Peyer's patch (tissue), 4 donors: ENCODE measurements at regions not wholly inside any gene's neighbourhood (a gene's known extent, or its start where the extent isn't known, plus 50 kb on each side); places are given as distances from the start of the nearest gene placed in this dataset.

ENCODE experiments used
- DNase-seq, 3 donors: peaks; one replicate each; pipeline ENCODE4 v3.0.0-alpha.2; 2017 to 2019
- H3K27ac ChIP-seq, 4 donors: fragments of 200-600 bp; sonication (generic); one replicate each; pipeline ENCODE4 v1.5.1; 2016 to 2019
- H3K27me3 ChIP-seq, 2 donors: fragments of 200-600 bp; sonication (generic); one replicate each; pipeline ENCODE4 v1.5.1; 2019
- H3K36me3 ChIP-seq, 3 donors: fragments of 200-600 bp; sonication (generic); one replicate each; pipeline ENCODE4 v1.5.1; 2016 to 2019
- H3K4me1 ChIP-seq, 4 donors: fragments of 200-600 bp; sonication (generic); one replicate each; pipeline ENCODE4 v1.5.1; 2016 to 2019
- H3K4me3 ChIP-seq, 4 donors: fragments of 200-600 bp; sonication (generic); 1 replicate in 3 of 4; 2 replicates in 1 of 4; pipeline ENCODE4 v1.5.1; 2016 to 2019; ENCODE audit warnings: mild to moderate bottlenecking in 1 of 4
- H3K9me3 ChIP-seq, 4 donors: fragments of 200-600 bp; sonication (generic); one replicate each; pipeline ENCODE4 v1.5.1; 2016 to 2019; ENCODE audit warnings: mild to moderate bottlenecking in 1 of 4
- CTCF ChIP-seq, 6 experiments: fragments of 450-650 bp in 4 of 6; fragments of 200-600 bp in 2 of 6; sonication (generic) in 1 of 6; IDR thresholded peaks; one replicate each; pipeline ENCODE4 v1.5.1; 2017 to 2019; ENCODE audit warnings: antibody characterized with exemption in 6 of 6, mild to moderate bottlenecking in 3 of 6, moderate library complexity in 1 of 6
- POLR2A ChIP-seq, 2 donors: fragments of 450-650 bp; IDR thresholded peaks; one replicate each; pipeline ENCODE4 v1.5.1; 2017; ENCODE audit warnings: antibody characterized with exemption in 2 of 2, mild to moderate bottlenecking in 2 of 2, moderate library complexity in 2 of 2

GRCh38 chr1:164991763-164992314 lies 364.7 kb downstream of the LMX1A start:
- no peak for DNase-seq
- H3K27me3 ChIP-seq, result no peaks in the 10 kb centered on the region
- H3K36me3 ChIP-seq, result no peaks in the 10 kb centered on the region
- H3K27ac ChIP-seq, result no peak overlapping the region
- no peaks in the 10 kb centered on the region for H3K4me1 ChIP-seq
- TF ChIP-seq POLR2A (IDR thresholded peaks at IDR 0.05) (no peak), CTCF (IDR thresholded peaks at IDR 0.05) (no peak)
- H3K9me3 ChIP-seq, result no peaks in the 10 kb centered on the region
- no peak overlapping the region for H3K4me3 ChIP-seq

GRCh38 chr1:164983023-164983650 lies 373.4 kb downstream of the LMX1A start:
- no peaks in the 10 kb centered on the region for H3K4me1 ChIP-seq
- H3K36me3 ChIP-seq, result no peaks in the 10 kb centered on the region
- H3K27ac ChIP-seq, result no peak overlapping the region
- no peaks in the 10 kb centered on the region for H3K27me3 ChIP-seq
- H3K9me3 ChIP-seq, result no peaks in the 10 kb centered on the region
- TF ChIP-seq POLR2A (IDR thresholded peaks at IDR 0.05), result no peak
- no peak for TF ChIP-seq CTCF (IDR thresholded peaks at IDR 0.05)
- DNase-seq, result no peak
- no peak overlapping the region for H3K4me3 ChIP-seq

GRCh38 chr1:164982545-164982944 lies 374.0 kb downstream of the LMX1A start:
- no peak overlapping the region for H3K4me3 ChIP-seq
- no peaks in the 10 kb centered on the region for H3K9me3 ChIP-seq
- H3K36me3 ChIP-seq, result no peaks in the 10 kb centered on the region
- TF ChIP-seq CTCF (IDR thresholded peaks at IDR 0.05), result no peak
- TF ChIP-seq POLR2A (IDR thresholded peaks at IDR 0.05), result no peak
- no peak for DNase-seq
- H3K27me3 ChIP-seq, result no peaks in the 10 kb centered on the region
- H3K27ac ChIP-seq, result no peak overlapping the region
- no peaks in the 10 kb centered on the region for H3K4me1 ChIP-seq

GRCh38 chr1:164977561-164977960 lies 379.0 kb downstream of the LMX1A start:
- no peaks in the 10 kb centered on the region for H3K4me1 ChIP-seq
- no peaks in the 10 kb centered on the region for H3K36me3 ChIP-seq
- TF ChIP-seq CTCF (IDR thresholded peaks at IDR 0.05) (no peak), POLR2A (IDR thresholded peaks at IDR 0.05) (no peak)
- no peaks in the 10 kb centered on the region for H3K27me3 ChIP-seq
- no peak overlapping the region for H3K4me3 ChIP-seq
- no peaks in the 10 kb centered on the region for H3K9me3 ChIP-seq
- DNase-seq, result no peak
- H3K27ac ChIP-seq, result no peak overlapping the region

GRCh38 chr1:164971921-164972415 lies 384.5 kb downstream of the LMX1A start:
- no peak for DNase-seq
- no peaks in the 10 kb centered on the region for H3K36me3 ChIP-seq
- H3K4me3 ChIP-seq, result no peak overlapping the region
- no peaks in the 10 kb centered on the region for H3K4me1 ChIP-seq
- H3K27me3 ChIP-seq, result no peaks in the 10 kb centered on the region
- no peaks in the 10 kb centered on the region for H3K9me3 ChIP-seq
- no peak for TF ChIP-seq POLR2A (IDR thresholded peaks at IDR 0.05)
- TF ChIP-seq CTCF (IDR thresholded peaks at IDR 0.05), result no peak
- no peak overlapping the region for H3K27ac ChIP-seq
